ENCODE measurements at regions not wholly inside any gene's neighbourhood (a gene's known extent, or its start where the extent isn't known, plus 50 kb on each side); places are given as distances from the start of the nearest gene placed in this dataset.

DNA sequence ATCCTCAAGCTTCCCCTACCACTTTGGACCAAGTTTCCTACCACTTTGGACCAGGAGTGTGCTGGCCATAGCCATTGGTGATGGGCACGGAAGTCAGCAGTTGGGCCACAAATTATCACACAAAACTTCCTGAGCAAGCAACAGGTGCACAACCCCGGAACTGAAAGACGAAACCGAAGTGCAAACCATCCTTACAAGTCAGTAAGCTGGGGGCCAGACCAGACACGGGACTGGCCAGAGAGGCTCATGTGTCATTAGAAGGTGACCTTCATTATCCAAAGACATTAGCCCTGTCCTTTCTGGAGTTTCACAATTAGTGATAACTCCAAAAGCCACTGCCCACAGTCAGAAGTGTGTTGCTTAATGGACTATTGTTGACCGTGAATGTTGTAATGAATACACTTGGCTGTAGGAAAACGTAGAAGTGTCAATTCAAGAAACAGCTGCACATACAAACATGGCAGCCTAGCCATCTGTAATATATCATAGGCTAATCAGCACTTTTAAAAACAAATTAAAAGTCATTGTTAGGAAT, 244.1 kb upstream of the IRS2 start:
- TF ChIP-seq, protein P1, sequence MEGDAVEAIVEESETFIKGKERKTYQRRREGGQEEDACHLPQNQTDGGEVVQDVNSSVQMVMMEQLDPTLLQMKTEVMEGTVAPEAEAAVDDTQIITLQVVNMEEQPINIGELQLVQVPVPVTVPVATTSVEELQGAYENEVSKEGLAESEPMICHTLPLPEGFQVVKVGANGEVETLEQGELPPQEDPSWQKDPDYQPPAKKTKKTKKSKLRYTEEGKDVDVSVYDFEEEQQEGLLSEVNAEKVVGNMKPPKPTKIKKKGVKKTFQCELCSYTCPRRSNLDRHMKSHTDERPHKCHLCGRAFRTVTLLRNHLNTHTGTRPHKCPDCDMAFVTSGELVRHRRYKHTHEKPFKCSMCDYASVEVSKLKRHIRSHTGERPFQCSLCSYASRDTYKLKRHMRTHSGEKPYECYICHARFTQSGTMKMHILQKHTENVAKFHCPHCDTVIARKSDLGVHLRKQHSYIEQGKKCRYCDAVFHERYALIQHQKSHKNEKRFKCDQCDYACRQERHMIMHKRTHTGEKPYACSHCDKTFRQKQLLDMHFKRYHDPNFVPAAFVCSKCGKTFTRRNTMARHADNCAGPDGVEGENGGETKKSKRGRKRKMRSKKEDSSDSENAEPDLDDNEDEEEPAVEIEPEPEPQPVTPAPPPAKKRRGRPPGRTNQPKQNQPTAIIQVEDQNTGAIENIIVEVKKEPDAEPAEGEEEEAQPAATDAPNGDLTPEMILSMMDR (IDR thresholded peaks at IDR 0.05) = no peak
- TF ChIP-seq POLR2A (IDR thresholded peaks at IDR 0.05) = no peak

All from uterus (tissue), 2 donors.